T-helper 2 cell treated with Interferon-gamma antibody and Interleukin-4, amounts not matched to agents 100 ng/mL and 5 ng/mL, for 36 hours (primary cell): ENCODE measurements at regions not wholly inside any gene's neighbourhood (a gene's known extent, or its start where the extent isn't known, plus 50 kb on each side); places are given as distances from the start of the nearest gene placed in this dataset.

Experiments
- intact Hi-C: fragments of 100-400 bp; cut with micrococcal nuclease; formaldehyde crosslinking; loops from one replicate; pipeline ENCODE4 v1.15.1; 2023

DNA sequence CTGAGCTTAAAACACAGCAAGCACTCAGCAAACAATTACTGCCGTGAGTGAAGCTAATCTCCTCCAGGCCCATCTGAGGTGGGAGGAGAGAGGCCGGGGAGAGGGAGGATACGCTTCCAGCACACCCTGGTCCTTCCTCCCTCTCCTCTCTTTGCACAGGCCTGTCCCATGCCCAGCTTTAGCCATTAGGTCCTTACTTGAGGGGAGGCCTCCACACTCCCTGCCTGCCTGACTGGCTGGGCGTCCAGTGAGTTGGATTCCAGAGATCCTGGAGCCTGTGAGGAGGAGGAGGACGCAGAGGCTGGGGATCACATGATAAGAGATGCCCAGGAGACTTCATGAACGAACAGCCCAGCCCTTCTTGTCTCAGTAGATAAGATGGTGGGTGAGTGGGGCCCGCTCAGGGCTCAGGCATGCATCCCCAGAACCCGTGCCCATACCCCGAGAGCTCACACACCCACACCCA is 65.1 kb upstream of the NCOR2 start:
- intact Hi-C loops = no loop called here

DNA sequence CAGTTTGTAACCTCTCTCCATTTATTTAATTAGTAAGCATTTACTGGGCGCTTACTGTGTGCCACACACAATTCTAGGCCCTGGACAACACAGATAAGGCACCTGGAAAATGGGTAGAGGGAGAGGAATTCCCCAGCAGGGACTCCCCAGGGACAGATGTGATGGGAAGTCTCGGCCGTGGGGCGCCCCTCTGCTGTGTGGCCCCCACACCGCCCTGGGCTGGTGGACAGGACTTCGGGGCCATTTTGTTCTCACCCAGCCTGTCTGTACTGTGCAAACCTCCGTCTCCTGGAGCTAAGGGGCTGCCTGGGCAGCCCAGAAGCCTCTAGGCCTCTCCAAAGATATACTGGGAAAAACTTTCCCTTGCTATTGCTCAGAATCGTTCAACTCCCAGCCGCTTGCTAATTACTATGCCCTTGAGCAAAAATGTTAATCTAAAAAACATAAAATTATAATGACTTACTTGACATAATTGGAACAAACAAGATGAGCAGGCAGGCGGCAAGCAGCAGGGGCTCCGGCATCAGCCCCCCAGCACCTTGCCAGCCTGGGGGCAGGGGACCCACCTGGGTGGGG is 64.4 kb upstream of the NCOR2 start:
- intact Hi-C loops = no loop called here

DNA sequence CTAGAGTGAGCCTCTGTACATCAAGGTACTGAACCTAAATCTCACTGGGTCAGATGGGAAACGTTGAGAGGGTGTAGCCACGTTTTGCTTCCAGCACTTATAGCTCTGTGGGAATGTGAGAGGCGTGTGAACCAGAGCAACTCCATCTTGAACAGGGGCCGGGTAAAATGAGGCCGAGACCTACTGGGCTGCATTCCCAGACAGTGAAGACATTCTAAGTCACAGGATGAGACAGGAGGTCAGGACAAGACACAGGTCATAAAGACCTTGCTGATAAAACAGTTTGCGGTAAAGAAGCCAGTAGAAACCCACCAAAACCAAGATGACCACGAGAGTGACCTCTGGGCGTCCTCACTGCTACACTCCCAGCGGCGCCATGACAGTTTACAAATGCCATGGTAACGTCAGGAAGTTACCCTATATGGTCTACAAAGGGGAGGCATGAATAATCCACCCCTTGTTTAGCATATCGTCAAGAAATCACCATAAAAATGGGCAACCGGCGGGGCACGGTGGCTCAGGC is 63.4 kb upstream of the NCOR2 start:
- intact Hi-C loops = no loop called here

DNA sequence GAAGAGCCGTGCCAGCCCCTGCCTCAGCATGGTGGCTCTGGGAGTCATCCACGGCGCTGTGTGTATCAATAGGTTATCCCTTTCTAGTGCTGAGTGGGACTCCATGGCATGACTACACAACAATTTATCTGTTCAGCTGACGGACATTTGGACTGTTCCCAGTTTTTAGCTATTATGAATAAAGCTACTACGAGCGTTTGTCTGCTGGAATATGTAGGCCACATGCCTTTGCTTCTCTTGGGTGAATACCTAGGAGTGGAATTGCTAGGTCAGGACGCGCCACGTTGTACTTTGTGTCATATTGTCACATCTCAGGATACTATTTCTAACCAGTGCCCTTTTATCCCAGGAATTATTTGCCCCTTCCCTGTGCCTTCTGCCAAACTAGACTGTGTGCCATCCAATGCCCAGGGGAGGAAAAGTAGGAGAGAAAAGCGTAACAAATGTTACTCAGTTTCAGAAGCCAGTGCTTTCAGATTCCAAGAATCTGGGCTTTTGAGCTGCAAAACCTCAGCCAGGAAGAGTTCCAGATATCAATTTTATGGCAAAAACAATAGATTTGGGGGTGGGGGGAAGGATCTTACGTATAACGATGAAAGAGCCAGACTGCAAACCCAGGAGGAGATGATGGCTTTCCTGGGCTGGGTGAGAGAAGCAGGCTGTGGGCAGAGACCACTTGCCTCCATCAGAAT is 62.5 kb upstream of the NCOR2 start:
- intact Hi-C loops = no loop called here

DNA sequence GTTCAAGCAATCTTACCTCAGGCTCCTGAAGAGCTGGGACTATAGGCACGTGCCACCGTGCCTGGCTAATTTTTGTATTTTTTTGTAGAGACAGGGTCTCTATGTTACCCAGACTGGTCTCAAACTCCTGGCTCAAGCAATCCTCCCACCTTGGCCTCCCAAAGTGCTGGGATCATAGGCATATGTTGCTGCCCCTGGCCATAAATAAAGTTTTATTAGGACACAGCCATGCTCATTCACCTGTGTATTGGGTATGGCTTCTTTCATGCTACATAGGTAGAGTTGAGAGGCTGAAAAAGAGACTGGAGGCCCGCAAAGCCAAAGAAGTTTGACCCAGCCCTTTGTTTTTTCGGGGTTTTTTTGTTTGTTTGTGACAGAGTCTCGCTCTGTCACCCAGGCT is 61.7 kb upstream of the NCOR2 start:
- intact Hi-C loops = no loop called here

DNA sequence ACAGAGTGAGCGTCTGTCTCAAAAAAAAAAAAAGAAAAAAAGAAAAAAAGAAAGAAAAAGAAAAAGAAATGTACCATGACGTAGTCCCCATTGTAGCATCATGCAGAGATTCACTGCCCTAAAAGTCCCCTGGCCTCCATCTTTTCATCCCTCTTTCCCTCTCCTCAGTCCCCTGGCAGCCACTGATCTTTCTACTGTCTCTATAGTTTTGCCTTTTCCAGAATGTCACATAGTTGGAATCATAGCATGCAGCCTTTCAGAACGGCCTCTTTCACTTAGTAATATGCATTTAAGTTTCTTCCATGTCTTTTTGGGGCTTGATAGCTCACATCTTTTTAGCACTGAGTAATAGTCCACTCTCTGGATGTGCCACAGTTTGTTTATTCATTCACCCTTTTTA is 60.5 kb upstream of the NCOR2 start:
- intact Hi-C loops = no loop called here

DNA sequence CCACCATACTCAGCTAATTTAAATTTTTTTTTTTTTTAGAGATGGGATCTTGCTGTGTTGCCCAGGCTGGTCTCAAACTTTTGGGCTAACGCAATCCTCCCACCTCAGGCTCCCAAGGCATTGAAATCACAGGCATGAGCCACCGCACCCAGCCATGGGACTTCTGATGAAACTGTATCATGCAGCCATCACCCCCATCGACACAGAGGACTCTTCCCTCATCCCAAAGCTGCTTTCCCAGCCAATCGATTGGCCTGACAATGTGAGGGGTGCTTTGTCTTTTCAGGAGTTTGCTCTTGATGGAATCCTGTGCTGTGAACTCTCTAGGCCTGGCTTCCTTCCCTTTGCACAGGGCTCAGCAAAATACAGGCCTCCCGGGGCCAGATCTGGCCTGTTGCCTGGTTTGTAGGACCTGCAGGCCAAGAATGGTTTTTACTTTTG is 59.6 kb upstream of the NCOR2 start:
- intact Hi-C loops = no loop called here

DNA sequence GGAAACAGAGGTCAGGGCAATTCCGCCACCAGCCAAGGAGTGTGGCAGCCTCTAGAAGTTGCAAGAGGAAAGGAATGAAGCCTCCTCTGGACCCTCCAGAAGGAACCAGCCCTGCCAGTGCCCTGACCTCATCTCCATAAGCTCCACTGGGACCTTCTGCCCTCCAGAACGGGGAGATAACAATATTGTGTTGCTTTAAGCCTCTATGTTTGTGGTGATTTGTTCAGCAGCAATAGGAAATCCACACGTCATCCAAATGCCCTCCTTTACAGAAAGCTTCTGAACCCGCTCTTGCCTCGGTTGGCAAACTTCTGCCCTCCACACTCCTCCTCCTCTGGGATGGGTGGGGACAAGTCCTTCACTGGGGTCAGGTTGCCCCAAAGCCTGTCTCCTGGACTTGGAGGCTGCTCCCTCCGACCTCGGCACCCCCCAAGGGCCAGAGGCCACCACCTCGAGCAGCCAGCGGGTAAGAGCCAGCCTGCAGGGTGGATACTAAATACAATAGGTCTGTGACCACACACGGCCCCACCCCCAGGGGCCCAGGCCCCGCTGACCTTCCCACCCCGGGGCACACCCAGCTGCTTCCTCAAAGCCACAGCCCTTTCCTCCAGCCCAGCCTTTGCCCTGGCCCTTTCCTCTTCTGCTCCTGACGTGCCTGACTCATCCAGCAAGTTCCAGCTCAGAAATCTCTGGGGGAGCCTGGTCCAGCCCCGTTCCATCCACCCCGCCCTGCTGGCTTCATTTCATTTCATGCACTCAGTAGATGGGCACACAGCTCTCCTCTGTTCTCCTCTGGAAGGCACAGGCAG is 58.7 kb upstream of the NCOR2 start:
- intact Hi-C loops = no loop called here

DNA sequence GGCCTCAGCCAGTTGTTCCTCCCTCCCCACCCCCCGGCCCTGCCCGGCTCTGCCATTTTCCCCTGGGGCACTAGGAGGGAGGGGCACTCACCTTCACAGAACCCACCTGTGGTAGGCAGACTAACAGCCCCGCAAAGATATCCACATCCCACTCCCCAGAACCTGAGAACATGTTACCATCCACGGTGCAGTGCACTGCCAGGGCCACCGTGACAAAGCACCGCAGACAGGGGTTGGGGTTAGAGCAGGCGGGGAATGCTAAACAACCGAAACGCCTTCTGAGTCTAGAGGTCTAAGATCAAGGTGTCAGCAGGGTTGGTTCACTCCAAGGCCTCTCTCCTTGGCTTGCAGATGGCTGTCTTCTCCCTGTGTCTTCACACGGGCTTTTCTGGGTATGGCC is 57.4 kb upstream of the NCOR2 start:
- intact Hi-C loops = no loop called here

DNA sequence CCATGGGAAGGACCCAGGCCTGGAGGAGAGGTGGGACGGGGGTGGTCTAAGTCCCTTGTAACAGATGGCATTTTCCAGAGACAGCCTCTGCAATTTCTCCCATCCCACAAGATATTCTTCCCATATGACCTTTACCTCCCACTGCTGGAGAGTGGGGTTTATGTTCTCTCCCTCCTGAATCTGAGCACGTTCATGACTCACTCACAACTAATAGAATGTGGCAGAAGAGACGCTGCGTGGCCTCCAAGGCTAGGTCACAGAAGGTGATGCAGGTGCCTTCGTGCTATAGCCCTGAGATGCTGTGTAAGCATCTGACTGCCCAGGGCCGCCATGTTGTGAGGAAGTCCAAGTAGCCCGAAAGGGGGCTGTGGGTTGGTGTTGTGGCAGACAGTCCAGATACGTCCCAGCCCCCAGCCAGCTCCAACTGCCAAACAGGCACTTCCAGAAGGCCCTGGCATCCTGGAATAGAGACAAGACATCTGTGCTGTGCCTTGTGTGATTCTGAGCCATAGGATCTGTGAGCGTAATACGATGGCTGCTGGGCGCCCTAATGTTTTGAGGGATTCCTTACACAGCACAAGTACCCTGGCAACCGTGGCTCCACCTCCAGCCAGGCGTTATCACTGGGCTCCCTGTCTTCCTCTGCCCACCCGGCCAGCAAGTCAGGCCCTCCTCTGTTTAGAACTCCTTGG is 56.1 kb upstream of the NCOR2 start:
- intact Hi-C loops = no loop called here

DNA sequence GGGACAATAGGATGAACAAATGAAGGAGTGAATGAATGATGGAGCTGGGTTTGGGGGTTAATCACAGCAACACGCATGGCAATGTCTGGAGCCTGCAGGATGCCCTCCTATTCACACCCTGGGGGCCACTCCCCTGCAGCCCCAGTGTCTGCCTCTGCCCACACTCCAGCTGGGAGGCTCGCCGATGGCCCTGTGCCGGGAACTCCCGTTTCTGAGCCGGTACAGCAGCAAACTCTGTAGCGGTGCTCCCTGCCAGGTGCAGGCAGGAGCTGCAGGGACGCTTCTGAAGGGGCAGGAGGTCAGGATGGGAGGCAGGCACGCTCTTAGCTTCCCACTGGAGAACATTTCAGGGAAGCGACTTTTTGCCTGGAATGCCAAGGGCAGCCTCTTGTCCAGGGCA is 55.4 kb upstream of the NCOR2 start:
- intact Hi-C loops = no loop called here

DNA sequence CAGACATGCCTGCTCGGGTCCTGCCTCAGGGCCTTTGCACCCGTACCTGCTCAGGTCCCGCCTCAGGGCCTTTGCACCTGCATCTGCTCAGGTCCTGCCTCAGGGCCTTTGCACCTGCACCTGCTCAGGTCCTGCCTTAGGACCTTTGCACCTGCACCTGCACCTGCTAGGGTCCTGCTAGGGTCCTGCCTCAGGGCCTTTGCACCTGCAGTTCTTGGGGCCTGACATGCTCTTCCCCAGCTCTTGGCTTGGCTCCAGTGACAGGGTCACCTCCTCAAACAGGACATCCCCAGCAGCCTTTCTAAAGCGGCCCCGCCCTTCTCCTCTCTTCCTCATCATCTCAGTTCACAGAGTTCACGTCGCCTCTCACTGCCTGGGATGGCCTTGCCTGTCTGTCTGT is 54.9 kb upstream of the NCOR2 start:
- intact Hi-C loops = no loop called here

DNA sequence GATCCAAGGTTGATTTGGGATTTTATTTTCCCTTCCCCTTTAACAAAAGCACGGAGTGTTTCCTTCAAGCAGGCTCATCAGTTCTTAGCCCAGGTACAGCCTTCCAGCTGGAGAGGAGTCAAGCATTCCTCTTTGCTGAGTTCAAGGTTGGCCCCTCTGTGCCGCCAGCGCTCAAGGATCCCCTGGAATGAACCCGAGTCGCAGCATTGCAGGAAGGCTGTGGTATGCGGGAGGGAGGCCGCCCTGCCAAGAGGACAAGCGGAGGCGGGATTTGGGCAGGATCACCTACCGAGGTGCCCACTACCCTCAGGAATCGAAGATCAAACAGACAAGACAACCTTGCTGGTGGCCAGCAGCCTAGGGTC is 53.9 kb upstream of the NCOR2 start:
- intact Hi-C loops = no loop called here

DNA sequence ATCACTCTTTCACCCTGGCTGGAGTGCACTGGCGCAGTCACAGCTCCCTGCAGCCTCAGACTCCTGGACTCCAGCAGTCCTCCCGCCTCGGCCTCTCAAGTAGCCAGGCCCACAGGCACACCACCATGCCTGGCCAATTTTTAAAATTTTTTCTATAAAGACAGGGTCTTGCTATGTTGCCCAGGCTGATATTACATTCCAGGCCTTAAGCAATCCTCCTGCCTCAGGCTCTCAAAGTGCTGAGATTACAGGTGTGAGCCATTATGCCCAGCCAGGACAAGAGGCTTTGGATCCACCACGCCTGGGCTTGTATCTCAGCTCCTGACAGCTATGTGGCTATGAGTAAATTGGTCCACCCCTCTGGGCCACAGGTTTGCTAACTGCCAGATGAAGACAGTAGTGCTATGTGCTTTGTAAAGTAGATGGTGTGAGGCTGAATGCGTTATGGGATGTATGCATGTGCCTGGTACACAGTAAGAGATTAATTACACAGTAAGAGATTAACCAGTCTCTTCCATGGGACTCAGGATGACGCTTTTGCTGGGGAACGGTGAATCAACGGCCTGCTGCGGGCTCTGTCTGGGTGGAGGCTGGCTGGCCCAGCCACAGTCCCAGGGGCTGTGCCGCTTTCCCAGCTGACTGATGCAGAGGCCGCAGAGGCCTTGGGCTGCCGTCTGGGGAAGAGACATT is 53.3 kb upstream of the NCOR2 start:
- intact Hi-C loops = no loop called here

DNA sequence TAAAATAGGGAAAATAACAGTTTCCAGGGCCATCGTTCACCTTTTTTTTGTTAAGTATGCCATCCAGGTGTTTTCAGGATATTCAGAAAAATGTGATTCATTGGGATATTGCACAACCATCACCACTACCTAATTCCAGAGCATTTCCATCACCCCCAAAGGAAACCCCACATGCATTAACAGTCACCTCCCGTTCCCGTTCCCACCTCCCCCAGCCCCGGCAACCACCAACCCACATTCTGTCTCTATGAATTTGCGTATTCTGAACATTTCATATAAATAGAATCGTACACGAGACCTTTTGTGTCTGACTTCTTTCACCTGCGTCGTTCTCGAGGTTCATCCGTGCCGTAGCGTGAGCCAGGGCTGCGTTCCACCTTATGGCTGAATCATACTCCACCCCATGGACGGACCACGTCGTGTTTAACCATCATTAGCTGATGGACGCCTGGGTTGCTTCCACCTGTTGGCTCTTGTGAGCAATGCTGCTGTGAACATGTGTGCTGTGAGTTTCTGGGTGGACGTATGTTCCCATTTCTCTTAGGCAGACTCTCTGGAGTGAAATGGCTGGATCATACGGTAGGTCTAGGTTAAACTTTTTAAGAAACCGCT is 51.0 kb upstream of the NCOR2 start:
- intact Hi-C loops = no loop called here

DNA sequence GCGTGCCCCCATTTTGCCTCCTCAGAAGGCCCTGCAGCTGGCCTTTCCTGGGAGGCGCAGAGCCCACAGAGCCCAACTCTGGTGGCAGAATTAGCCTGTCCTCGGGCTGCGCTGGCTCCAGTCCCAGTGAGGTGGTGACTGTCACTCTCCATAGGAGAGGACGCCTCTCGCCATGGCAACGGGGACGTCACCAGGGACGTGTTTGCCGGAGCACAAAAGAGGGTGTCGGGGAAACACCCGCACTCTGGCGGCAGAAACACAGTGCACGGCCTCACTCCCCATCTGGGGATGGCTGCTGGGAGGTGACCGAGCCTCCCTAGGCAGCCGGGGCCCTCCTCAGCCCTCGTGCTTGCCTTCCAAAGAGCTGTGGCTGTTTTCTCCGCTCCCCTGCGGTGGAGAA is 50.2 kb upstream of the NCOR2 start:
- intact Hi-C loops = no loop called here
